GM23248 (cell line): ENCODE measurements at regions not wholly inside any gene's neighbourhood (a gene's known extent, or its start where the extent isn't known, plus 50 kb on each side); places are given as distances from the start of the nearest gene placed in this dataset.

Experiments used
- EZH2 ChIP-seq: fragments of 200-600 bp; sonication (generic); IDR thresholded peaks from 2 replicates; pipeline ENCODE4 v1.6.1; 2018; ENCODE audit warnings: antibody characterized with exemption, mild to moderate bottlenecking; ENCODE audit not compliant: insufficient read depth, poor library complexity, severe bottlenecking
- EZH2phosphoT487 ChIP-seq: fragments of 200-600 bp; sonication (generic); IDR thresholded peaks from 2 replicates; pipeline ENCODE4 v1.6.1; 2018; ENCODE audit warnings: antibody characterized with exemption, moderate library complexity, mild to moderate bottlenecking, low read depth; ENCODE audit not compliant: insufficient read depth

DNA sequence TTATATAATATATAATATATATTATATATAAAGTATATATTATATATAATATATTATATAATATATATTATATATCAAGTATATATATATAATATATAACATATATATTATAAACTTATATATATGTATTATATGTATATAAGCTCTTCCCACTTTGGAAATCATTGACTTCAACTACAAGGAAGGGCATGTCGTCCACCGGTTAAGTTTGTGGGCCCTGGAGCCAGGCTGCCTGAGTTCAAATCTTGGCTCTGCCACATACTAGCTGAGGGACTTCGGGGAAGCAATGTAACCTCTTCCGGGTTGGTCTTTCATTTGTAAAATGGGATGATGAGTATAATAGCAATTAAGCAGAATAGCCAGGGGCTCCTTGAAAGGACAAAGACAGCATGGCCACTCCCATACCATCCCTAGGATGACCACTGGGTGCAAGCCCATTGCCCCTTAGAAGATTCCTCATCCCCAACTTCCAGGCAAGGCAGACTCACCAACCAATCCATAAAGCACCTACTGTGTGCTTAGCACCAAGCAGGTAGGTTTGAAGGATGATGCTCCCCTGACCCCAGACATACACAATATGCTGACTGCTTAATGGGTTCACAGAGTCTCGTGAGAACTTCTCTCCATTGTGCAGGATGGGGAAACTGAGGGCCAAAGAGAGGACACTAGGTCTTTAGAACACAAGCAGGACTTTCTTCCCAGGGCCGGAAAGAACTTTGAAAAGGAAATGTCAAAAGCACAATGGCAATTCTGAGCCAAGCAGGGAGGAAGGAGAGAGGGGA, 163.2 kb downstream of the MRPL14 start:
- no peak for TF ChIP-seq EZH2
- no peak for TF ChIP-seq EZH2phosphoT487
